ENCODE measurements at regions not wholly inside any gene's neighbourhood (a gene's known extent, or its start where the extent isn't known, plus 50 kb on each side); places are given as distances from the start of the nearest gene placed in this dataset.
"Not testable (repeated sequence)": the region's sequence is repeated elsewhere in the genome, so short reads cannot be mapped to it uniquely, and the experiment has no call there.

DNA sequence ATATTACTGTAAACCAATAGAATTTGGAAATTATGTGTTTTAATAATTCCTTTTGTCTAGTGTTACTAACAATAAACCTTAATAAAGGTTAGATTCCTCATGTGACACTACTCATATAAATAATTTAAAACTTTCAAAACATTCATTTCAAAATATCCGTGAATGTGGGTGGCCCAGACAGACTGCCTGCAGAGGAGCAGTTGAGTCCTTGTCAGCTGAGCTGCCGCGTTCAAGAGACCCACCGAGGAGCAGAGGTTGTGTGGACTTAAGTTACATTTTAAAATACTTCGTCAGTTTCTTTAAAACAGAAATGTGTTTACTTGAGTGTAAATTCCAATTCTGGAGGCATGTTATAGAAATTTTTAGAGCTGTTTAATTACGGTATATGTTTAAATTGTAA lies 64.2 kb upstream of the HGFAC start:
- H3K9ac ChIP-seq, result no peak overlapping the region
- H3K4me1 ChIP-seq (ENCODE audit: low read depth, poor library complexity, severe bottlenecking), result no peaks in the 10 kb centered on the region
- H4K20me1 ChIP-seq (ENCODE audit: insufficient read depth), result no peaks in the 10 kb centered on the region
- H3K36me3 ChIP-seq (ENCODE audit: insufficient read depth), result no peaks in the 10 kb centered on the region
- H2AFZ ChIP-seq (ENCODE audit: low read depth), result no peak overlapping the region
- H3K27ac ChIP-seq, result no peak overlapping the region
- H3K27me3 ChIP-seq (ENCODE audit: insufficient read depth, low read depth), result no peaks in the 10 kb centered on the region
- H3K4me2 ChIP-seq, result no peak overlapping the region
- TF ChIP-seq, protein P1, sequence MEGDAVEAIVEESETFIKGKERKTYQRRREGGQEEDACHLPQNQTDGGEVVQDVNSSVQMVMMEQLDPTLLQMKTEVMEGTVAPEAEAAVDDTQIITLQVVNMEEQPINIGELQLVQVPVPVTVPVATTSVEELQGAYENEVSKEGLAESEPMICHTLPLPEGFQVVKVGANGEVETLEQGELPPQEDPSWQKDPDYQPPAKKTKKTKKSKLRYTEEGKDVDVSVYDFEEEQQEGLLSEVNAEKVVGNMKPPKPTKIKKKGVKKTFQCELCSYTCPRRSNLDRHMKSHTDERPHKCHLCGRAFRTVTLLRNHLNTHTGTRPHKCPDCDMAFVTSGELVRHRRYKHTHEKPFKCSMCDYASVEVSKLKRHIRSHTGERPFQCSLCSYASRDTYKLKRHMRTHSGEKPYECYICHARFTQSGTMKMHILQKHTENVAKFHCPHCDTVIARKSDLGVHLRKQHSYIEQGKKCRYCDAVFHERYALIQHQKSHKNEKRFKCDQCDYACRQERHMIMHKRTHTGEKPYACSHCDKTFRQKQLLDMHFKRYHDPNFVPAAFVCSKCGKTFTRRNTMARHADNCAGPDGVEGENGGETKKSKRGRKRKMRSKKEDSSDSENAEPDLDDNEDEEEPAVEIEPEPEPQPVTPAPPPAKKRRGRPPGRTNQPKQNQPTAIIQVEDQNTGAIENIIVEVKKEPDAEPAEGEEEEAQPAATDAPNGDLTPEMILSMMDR (conservative IDR thresholded peaks at IDR 0.05; ENCODE audit: low read depth, low read length), result no peak
- no peak overlapping the region for H3K4me3 ChIP-seq (IDR thresholded peaks at IDR 0.05; ENCODE audit: insufficient read depth, low read depth, low read length)
- no peaks in the 10 kb centered on the region for H3K79me2 ChIP-seq (ENCODE audit: insufficient read depth, low read depth)

DNA sequence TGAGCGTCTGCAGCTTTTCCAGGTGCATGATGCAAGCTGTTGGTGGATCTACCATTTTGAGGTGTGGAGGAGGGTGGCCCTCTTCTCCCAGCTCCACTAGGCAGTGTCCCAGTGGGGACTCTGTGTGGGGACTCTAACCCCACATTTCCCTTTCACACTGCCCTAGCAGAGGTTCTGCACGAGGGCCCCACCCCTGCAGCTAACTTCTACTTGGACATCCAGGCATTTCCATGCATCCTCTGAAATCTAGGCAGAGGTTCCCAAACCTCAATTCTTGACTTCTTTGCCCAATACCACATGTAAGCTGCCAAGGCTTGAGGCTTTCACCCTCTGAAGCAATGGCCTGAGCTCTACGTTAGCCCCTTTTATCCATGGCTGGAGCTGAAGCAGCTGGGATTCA lies 61.4 kb upstream of the HGFAC start:
- not testable (repeated sequence) for H3K79me2 ChIP-seq (ENCODE audit: insufficient read depth, low read depth); H3K27ac ChIP-seq; H3K27me3 ChIP-seq (ENCODE audit: insufficient read depth, low read depth); H3K4me3 ChIP-seq (IDR thresholded peaks at IDR 0.05; ENCODE audit: insufficient read depth, low read depth, low read length); H3K4me2 ChIP-seq; H3K4me1 ChIP-seq (ENCODE audit: low read depth, poor library complexity, severe bottlenecking); H4K20me1 ChIP-seq (ENCODE audit: insufficient read depth); H3K36me3 ChIP-seq (ENCODE audit: insufficient read depth); H2AFZ ChIP-seq (ENCODE audit: low read depth); H3K9ac ChIP-seq

DNA sequence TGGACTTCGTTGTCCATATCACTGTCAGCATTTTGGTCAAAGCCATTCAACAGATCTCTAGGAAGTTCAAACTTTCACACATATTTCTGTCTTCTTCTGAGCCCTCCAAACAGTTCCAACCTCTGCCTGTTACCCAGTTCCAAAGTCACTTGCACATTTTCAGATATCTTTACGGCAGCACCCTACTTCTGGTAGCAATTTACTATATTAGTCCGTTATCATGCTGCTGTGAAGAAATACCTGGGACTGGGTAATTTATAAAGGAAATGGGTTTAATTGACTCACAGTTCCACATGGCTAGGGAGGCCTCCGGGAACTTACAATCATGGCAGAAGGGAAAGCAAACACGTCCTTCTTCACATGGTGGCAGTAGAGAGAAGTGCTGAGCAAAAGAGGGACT lies 60.6 kb upstream of the HGFAC start:
- not testable (repeated sequence) for H3K79me2 ChIP-seq (ENCODE audit: insufficient read depth, low read depth); H3K36me3 ChIP-seq (ENCODE audit: insufficient read depth); H2AFZ ChIP-seq (ENCODE audit: low read depth); H3K27ac ChIP-seq; H3K4me2 ChIP-seq; H4K20me1 ChIP-seq (ENCODE audit: insufficient read depth); H3K4me3 ChIP-seq (IDR thresholded peaks at IDR 0.05; ENCODE audit: insufficient read depth, low read depth, low read length); H3K4me1 ChIP-seq (ENCODE audit: low read depth, poor library complexity, severe bottlenecking); H3K27me3 ChIP-seq (ENCODE audit: insufficient read depth, low read depth); H3K9ac ChIP-seq

DNA sequence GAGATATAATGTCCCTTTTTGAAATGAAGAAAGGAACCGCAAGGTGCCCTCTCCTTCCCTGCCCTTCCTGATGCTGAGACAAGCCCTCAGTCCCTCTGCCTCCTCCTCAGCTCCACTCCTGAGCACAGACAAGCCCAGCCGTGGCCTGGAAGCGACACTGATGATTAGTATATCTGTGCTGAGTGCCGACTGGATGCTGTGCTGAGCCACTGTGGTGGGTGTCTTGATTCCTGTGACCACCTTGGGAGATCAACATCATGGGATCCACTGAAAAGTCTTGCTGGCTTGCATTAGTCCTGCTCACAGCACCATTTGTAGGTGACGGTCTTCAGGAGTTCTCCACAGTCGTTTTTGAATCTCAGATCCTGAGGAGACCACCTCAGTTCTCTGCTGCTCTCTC lies 59.5 kb upstream of the HGFAC start:
- H3K4me3 ChIP-seq (IDR thresholded peaks at IDR 0.05; ENCODE audit: insufficient read depth, low read depth, low read length), result no peak overlapping the region
- TF ChIP-seq, protein P1 (conservative IDR thresholded peaks at IDR 0.05; ENCODE audit: low read depth, low read length), result no peak
- H3K79me2 ChIP-seq (ENCODE audit: insufficient read depth, low read depth), result no peaks in the 10 kb centered on the region
- no peak overlapping the region for H3K27ac ChIP-seq
- no peaks in the 10 kb centered on the region for H3K27me3 ChIP-seq (ENCODE audit: insufficient read depth, low read depth)
- no peak overlapping the region for H3K4me2 ChIP-seq
- no peaks in the 10 kb centered on the region for H3K36me3 ChIP-seq (ENCODE audit: insufficient read depth)
- no peak overlapping the region for H3K9ac ChIP-seq
- no peak overlapping the region for H2AFZ ChIP-seq (ENCODE audit: low read depth)
- H3K4me1 ChIP-seq (ENCODE audit: low read depth, poor library complexity, severe bottlenecking), result no peaks in the 10 kb centered on the region
- H4K20me1 ChIP-seq (ENCODE audit: insufficient read depth), result no peaks in the 10 kb centered on the region

DNA sequence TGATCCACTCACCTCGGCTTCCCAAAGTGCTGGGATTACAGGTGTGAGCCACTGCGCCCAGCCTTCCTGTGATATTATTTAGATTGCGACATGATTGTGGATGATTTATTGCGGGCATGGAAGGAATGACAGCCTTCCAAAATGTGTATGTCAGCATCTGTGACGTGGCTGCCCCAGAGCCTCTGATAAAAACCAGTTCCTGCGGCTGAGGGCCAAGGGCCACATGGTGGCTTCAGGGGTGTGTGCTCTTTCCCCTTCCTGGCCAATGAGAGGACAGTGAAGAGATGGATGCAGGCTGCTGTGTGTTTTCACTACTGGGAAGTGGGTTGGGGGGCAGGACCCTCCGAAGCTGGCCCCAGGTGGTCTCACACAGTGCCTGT lies 57.4 kb upstream of the HGFAC start:
- TF ChIP-seq, protein P1 (conservative IDR thresholded peaks at IDR 0.05; ENCODE audit: low read depth, low read length), result no peak
- no peaks in the 10 kb centered on the region for H3K27me3 ChIP-seq (ENCODE audit: insufficient read depth, low read depth)
- no peaks in the 10 kb centered on the region for H3K79me2 ChIP-seq (ENCODE audit: insufficient read depth, low read depth)
- H3K27ac ChIP-seq, result no peak overlapping the region
- no peak overlapping the region for H2AFZ ChIP-seq (ENCODE audit: low read depth)
- no peaks in the 10 kb centered on the region for H3K36me3 ChIP-seq (ENCODE audit: insufficient read depth)
- no peak overlapping the region for H3K4me2 ChIP-seq
- no peaks in the 10 kb centered on the region for H4K20me1 ChIP-seq (ENCODE audit: insufficient read depth)
- H3K4me3 ChIP-seq (IDR thresholded peaks at IDR 0.05; ENCODE audit: insufficient read depth, low read depth, low read length), result no peak overlapping the region
- H3K4me1 ChIP-seq (ENCODE audit: low read depth, poor library complexity, severe bottlenecking), result no peaks in the 10 kb centered on the region
- H3K9ac ChIP-seq, result no peak overlapping the region
